GM21526 (cell line): ENCODE measurements at regions not wholly inside any gene's neighbourhood (a gene's known extent, or its start where the extent isn't known, plus 50 kb on each side); places are given as distances from the start of the nearest gene placed in this dataset.
"Not testable (repeated sequence)": the region's sequence is repeated elsewhere in the genome, so short reads cannot be mapped to it uniquely, and the experiment has no call there.

ENCODE experiments used
- ATAC-seq: cut with Tn5 transposase; IDR thresholded peaks from one replicate; pipeline ENCODE4 v1.9.1; 2021; ENCODE audit warnings: moderate library complexity; ENCODE audit not compliant: unreplicated experiment, low FRiP score

DNA sequence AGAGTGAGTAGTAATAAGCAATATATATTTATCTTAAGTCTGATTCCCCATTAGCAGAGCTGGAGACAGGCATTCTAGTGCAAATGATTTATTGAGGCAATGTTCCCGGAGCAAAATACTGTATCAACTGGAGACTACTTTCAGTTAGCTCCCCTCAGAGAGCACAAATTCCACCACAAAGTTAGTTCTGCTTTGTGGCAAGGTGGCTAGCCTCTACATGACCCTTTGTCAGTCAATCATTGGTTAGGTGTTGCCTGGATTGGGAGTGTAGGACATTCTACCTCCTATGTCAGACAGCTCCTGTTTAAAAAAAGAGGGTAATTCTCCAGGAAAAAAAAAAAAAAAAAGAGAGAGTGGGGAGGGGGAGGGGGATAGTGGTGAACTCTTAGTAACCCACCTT is 402.2 kb downstream of the NR4A2 start:
- ATAC-seq, result no peak

DNA sequence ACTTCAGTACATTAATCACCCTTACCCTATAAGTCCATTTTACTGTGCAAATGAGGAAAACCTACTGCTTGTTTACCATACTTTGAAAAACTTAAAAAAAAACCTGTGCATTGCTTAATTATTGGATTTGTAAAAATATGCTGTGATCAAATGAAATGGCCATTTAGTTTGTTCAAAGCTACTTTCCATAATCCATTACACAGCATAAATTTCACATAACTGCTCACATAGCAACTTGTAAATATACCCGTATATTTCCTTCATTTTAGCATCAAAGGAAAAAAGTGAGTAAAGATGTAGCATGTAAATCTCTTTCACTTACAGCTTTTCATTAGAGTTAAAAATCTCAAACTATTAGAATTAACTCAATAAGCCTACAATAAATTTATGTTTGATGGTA is 415.1 kb downstream of the NR4A2 start:
- no peak for ATAC-seq

DNA sequence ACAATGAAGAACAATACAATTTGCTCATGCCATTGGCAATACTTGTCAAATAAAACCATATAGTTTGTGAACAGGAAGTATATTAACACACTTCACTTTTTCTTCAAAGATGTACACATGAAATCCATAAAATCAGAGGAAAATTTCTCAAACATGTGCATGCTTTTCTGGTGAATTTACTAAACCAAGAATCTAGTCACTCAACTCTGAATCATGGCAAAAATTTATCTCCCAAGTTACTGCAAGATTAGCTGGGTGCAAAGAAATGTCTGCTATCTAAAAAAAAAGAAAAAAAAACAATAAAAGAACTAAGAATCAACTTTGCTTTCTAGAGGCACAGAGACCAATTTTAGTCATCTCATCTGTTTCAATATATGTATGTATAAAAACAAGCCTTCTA is 419.2 kb downstream of the NR4A2 start:
- ATAC-seq, result no peak

DNA sequence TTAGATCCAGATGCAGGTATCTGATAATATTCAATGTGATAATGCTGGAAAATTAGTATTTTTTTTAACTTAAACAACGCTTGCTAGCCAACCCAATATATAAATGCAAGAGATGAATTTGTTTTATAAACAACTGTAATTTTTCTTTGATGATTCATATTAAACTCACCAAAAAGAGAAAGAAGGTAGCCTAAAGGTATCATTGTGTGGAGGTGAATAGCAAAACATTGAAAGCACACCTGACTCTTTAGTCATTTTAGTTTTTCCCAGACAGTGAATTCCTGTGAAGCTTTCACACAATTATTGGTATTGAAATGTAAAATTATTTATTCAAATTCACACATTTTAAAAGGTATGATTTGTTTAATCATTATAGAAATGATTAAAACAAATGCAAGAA is 424.0 kb downstream of the NR4A2 start:
- ATAC-seq, result no peak

DNA sequence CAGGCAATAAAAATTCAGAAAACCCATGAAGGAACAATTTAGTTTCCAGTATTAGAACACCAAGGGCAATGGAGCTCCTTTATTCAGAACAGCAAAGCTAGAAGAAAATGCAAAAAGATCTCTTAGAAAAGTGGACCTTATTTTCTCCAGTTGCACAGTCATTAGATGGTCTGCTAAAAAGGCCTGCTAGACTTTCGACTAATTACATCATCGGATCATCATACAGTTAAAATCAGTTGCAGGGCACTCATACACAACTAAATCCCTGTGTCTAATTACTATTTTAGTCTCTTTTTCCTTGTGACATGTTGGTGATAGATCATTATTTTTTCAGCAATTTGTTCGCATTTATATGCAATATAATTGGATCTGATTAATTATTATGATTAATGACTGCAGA is 425.3 kb downstream of the NR4A2 start:
- no peak for ATAC-seq

DNA sequence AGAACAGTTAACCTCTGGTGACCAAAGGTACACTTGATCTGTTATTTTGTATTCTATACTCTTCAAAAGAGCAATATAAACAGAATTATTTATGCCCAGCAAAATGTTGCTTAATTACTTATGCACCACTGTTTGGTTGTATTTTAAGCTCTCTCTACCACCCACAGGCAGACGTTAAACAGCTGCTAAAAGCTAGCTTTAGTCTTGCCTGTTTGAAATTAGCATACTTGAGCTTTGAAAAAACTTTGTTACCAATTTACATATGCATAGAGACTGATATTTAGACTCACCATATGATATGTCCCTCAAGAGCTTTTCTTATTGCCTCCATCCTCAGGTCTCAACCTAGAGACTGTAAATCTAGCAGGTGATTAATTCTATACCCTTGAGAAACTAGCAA is 426.9 kb downstream of the NR4A2 start:
- no peak for ATAC-seq

DNA sequence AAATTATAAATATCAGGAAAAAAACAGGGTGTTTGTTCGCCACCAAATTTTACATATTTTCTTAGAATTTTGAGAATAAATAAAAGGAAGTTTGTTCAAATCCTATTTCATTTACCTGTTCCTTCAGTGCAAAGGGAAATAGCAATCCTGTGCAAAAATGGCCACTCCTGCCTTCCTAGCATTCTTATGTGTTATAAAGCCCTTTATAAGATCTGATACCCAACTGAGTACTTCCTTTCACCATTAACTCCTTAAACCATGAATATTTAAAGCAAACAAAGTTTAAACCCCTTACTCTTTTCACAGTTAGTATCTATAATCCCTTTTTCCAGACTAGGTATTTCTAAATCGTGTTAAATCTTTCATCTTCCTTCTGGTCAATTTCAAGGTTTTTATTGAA is 427.8 kb downstream of the NR4A2 start:
- ATAC-seq, result no peak

DNA sequence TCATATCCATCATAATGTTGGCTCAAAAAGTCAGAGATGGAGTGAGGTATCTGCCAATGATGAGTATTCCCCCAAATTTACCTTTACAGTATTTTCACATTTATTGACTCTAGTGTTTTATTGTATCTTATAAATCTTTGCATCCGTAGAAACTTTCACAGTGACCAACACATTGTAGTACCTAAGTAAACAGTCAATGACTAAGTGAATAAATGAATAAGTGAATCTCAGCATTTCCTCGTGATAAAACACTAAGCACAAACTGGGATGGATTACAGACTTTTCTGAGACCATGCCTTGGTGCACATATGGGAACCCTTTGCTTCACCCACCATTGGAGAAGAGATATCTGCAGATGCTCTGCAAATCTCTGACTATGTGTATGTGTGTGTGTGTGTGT is 429.9 kb downstream of the NR4A2 start:
- ATAC-seq, result no peak

DNA sequence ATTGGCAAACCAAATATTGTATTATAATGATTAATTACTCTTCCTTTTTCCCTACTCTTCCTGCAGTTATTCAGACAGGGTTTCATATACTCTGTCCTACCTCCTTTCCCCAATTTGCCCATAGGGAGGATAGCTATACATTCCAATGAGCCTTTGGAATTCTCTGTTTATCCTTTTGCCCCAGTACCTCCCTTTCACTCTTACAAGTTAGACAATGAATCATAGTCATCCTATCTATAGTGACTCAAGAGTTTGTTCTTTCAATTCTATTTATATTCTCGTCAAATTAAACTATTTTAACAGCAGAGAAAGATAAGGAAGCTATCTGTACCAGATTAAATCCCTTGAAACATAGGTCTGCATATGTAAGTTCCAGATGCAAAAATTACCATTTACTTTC is 437.5 kb downstream of the NR4A2 start:
- ATAC-seq, result no peak

DNA sequence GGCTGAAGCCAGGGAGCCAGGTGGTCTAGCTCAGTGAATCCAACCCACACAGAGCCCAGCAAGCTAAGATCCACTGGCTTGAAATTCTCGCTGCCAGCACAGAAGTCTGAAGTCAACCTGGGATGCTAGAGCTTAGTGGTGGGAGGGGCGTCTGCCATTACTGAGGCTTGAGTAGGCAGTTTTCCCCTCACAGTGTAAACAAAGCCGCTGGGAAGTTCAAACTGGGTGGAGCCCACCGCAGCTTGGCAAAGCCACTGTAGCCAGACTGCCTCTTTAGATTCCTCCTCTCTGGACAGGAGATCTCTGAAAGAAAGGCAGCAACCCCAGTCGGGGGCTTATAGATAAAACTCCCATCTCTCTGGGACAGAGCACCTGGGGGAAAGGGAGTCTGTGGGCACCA is 452.1 kb downstream of the NR4A2 start:
- not testable (repeated sequence) for ATAC-seq

DNA sequence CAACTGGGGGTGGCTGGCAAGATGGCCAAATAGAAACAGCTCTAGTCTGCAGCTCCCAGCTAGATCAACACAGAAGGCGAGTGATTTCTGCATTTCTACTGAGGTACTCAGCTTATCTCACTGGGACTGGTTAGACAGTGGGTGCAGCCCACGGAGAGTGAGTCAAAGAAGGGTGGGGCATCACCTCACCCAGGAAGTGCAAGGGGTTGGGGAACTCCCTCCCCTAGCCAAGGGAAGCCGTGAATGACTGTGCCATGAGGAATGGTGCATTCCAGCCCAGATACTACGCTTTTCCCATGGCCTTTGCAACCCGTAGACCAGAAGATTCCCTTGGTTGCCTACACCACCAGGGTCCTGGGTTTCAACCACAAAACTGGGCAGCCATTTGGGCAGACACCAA is 452.6 kb downstream of the NR4A2 start:
- ATAC-seq, result not testable (repeated sequence)

DNA sequence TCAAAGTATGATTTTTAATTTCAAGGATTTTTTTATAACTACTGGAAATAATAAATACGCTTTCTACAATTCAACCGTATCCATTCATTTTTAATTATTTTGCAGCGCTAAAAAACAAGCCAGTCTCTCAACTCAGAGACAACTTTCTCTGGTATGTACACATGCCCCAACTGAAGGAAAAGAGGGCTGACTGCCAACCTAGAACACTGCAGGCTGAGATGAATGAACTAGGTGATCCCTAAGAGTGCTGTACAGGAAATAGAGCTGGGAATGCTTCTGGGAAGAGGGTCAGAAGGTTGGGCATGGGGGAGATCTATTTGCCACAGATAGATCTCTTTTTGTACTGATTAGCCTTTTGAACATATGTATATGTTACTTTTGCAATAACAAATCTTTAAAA is 460.1 kb downstream of the NR4A2 start:
- no peak for ATAC-seq

DNA sequence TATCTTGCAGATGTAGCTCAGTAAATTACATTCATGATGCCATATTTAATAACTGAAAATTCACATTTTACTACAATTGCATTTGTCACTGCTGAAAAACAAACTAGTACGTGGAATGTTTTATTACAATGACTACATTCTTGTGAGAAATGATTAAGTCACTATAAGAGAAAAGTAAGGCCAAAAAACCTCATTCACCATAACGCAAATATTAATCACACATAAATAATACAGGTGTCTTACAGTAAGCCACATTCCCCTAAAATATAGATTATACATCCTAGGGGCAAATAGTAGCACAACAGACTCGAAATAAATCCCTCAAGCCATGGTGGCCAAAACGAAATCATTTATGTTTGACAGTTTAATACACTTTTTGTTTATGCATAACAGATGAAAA is 460.6 kb downstream of the NR4A2 start:
- no peak for ATAC-seq

DNA sequence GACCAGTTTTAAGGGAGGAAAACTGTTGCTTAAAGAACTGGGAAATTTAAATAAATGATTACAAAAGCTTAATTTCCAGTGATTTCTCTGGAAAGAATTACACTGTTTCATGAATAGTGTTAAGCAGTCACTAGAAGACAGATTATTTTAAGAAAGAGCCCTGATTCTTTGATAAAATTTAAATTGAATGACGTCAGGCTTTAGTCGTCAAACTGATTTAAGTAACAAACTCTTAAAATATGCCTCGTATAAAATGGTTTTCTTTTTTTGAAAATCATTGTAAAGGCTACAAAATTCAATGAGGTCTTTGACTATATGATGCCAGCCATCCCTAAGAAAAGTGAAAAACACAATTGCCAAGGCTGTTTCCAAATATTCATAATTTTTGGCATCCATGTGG is 465.0 kb downstream of the NR4A2 start:
- no peak for ATAC-seq

DNA sequence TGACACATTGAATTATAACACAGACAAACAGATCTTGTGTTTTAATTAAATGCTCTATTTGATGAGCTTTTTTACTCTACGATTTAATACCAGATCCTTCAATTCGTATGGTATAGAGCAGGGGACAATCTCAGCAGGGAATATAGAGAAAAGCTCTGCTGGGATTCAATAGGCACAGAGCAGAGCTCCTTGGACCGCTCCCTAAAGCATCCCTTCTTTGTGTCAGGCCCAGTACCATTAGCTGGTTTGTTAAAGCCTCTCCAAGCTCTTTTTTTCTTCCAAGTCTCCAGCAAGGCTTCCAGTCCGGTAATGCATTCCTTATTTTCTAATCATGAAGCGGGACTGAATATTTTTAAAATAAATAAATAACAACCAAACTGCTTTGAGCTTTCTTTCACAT is 466.0 kb downstream of the NR4A2 start:
- no peak for ATAC-seq

DNA sequence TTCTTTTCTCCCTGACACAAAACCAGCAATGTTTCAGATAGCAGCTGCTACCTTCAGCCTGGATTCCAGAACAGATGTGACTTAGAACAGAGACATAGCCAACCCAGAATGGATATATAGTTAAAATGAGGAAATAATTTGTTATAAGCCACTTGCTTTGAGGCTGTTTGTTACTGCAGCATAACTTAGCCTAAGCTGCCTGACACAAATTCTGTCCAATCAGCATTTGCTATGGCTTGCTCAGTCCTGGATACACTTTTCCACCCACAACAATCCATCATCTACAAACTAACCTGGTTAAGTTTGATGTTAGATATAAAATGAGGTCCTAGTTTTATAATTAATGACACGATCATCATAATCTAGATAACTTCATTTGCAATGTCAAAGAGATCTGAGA is 480.4 kb downstream of the NR4A2 start:
- ATAC-seq, result no peak

DNA sequence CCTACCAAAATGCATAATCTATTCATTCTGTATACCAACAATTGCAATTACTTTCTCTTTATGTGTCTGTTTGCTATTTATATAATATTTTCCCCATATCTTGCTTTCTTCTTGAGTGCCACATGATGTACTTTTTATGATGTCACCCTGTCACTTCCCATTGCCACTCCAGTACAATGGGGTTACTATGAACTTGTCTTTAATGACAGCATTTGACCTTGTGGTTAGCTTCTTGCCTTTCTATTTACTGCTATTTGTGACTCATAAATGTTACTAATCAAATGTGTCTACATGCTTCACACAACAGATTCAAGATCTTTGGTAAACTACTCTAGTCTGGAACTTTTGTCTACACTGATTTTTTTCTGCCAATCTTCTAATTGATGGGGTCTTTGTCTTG is 486.3 kb downstream of the NR4A2 start:
- no peak for ATAC-seq

DNA sequence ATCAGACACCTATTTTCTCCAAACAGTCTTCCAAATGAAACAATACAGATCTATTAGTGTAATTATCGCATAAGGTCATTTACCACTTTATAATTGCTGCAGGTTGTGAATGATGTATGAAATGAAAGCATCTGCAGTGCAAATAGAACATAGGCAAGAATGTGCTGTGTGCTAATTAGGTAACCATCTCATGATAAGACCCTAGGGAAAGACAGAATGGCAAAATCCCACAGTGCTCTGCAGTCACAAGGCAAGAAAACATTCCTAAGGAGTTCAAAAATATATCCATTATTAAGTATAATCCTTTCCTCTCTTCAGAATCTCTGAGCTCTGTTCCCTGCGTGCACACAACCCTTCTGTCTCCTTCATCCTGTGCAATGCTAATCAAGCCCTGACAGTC is 488.1 kb downstream of the NR4A2 start:
- ATAC-seq, result no peak

DNA sequence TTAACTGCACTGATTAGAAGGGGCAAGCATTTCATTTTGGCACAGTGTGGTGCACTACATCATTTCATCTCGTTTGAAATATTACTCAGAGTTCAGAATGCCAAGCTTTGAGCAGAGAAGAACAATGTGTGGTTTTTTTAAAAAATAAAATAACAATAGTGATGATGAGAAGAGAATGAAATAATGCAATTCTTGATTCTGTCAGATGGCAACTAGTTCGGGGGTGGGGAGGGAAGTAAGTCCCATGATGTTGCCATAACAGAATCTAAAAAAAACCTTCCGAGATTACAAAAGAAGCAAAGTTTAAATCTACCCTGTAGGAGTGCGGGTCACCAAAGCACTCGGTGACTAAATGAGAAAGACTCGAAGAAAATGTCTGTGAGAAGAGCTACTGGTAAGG is 490.4 kb downstream of the NR4A2 start:
- ATAC-seq, result no peak

DNA sequence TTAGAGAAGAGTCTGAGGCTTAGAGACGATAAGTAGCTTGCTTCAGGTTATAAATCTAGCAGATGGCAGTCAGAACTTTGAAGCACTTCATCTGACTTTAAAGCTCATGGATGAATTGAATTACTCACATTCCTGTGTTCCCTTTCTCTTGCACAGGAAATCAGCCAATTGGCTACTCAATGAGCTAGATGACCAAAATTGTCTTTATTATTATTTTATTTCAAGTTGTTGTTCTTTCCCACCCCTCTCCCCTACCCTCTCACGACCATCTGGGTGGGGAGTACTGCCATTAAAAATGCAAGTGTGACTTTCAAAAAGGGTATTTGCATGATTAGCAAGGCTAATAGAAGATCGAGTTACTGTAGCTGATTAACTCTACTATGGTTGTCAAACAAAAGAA is 491.1 kb downstream of the NR4A2 start:
- ATAC-seq, result no peak

DNA sequence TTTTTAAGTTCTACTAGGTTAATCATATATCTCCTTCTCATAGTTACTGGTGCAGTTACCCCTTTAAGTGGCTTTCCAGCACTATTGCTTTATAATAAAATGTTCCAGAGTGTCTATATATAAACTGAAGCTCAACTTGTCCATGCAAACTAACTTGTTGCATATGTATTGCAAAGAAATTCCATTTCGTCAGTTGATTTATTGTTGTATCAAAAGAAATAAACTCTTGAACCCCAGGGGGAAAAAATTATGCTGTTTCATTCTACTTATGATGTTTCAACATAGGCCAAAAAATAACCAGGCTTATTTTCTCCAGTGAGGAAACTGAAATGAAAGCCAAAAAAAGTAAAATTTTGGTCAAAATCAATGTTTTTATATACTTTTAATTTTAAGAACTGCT is 491.9 kb downstream of the NR4A2 start:
- ATAC-seq, result no peak

DNA sequence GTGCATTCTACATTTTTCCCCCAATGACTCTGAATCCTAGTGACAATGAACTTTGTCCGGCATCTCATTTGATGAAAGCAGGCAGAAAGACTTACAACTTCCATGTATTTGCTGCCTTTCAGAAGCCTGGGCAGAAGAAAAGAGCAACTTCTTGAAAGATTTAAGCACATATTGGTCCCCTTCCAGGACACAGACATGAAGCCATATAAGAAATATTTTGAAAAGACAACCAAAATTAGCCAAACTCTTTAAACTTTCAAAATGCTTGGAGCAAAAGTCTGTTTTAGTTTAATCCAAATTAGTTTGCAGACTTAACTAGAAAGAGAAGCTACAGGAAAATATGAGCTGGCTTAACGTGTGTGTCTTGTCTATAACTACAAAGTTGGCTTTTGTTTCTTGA is 492.5 kb downstream of the NR4A2 start:
- no peak for ATAC-seq

DNA sequence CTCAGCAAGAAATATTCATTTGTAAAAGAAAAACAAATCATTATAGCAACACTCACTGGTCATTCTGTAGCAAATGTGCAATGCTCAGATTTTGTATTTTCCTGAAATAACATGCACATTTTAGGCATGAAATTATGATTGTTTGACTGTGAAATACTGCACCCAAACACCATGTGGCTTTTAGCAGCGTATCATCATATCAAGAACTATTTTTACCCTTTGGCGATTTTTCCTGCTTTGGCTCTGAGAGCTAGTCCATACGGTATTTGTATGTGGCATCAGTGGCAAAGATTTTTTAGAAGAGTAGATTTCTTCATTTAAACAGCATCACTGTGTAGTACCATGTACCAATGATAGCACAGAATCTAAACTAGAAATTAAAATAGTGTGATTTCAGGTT is 493.1 kb downstream of the NR4A2 start:
- ATAC-seq, result no peak

DNA sequence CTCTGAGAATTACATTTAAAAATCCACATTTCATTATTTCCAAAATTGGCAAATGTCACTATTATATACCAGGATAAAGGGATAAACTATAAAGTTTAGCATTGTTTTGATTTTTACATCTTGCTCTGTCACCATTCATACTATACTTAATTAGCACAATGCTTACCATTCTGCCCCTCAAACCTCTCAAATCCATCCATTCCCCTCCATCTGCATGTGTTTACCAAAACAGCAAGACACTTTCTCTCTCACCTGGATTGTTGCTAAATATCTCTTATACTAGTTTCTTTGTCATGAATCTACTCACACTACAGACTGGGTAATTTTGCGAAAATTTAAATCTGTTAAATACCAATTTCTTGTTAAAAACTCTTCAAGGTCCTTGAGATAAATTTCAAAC is 496.1 kb downstream of the NR4A2 start:
- ATAC-seq, result no peak
